Colonic mucosa (tissue), 4 donors: ENCODE measurements at regions not wholly inside any gene's neighbourhood (a gene's known extent, or its start where the extent isn't known, plus 50 kb on each side); places are given as distances from the start of the nearest gene placed in this dataset.

Source experiments
- DNase-seq: peaks from one replicate; pipeline ENCODE4 v3.0.0-alpha.2; 2020
- H3K27ac ChIP-seq: fragments of 200-600 bp; one replicate; pipeline ENCODE4 v1.8.0; 2021
- H3K27me3 ChIP-seq: fragments of 200-600 bp; one replicate; pipeline ENCODE4 v1.8.0; 2021
- H3K36me3 ChIP-seq: fragments of 200-600 bp; one replicate; pipeline ENCODE4 v1.8.0; 2021
- H3K4me1 ChIP-seq: fragments of 200-600 bp; one replicate; pipeline ENCODE4 v1.8.0; 2021; ENCODE audit warnings: mild to moderate bottlenecking
- H3K4me3 ChIP-seq: fragments of 200-600 bp; one replicate; pipeline ENCODE4 v1.8.0; 2021
- H3K9ac ChIP-seq, 2 donors: one replicate each; pipeline ENCODE4 v1.7.0; 2013; ENCODE audit warnings: control low read depth in 2 of 2, low read depth in 2 of 2, low read length in 2 of 2
- H3K9me3 ChIP-seq: fragments of 200-600 bp; one replicate; pipeline ENCODE4 v1.8.0; 2021
- intact Hi-C: fragments of 100-400 bp; cut with DNase I; formaldehyde crosslinking; loops from one replicate; pipeline ENCODE4 v1.14.1; 2022
- TF ChIP-seq, protein P1 (sequence below): fragments of 200-600 bp; IDR thresholded peaks from one replicate; pipeline ENCODE4 v1.8.0; 2022; ENCODE audit warnings: antibody characterized with exemption, mild to moderate bottlenecking
- donor health status: healthy.
- donor health status: DM: no; HTN: no; CAD: no.
- donor health status: DM: no; HTN: no; CAD: no.

DNA sequence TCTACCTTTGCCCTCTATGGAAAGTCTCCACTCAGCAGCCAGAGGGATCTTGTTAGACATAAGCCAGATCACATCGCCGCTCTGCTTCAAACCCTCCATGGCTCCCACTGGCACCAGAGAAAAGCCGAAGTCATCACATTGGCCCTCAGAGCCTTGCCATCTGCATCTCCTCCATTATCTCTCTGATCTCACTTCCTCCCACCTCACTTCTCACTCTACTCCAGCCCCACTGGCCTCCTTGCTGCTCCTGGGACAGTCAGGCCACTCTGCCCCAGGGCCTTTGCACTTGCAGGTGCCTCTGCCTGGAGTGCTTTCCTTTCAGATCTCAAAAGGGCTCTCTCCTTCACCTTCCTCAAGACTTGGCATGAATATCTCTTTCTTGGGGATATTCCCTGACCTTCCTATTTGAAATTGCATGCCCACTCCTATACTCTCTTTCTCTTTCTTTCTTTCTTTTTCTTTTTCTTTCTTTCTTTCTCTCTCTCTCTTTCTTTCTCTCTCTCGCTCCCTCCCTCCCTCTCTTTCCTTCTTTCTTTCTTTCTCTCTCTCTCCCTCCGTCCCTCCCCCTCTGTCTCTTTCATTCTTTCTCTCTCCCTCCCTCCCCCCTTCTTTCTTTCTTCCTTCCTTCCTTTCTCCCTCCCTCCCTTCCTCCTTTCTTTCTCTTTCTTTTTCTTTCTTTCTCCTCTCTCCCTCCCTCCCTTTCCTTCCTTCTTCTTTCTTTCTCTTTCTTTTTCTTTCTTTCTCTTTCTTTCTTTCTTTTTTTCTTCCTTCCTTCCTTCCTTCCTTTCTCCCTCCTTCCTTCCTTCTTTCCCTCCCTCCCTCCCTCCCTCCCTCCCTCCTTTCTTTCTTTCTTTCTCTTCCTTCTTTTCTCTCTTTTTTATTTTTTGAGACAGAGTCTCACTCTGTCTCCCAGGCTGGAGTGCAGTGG lies 96.0 kb upstream of the CASZ1 start:
- H3K36me3 ChIP-seq, result no peaks in the 10 kb centered on the region
- intact Hi-C loops, result no loop called here
- H3K4me3 ChIP-seq, result no peak overlapping the region
- TF ChIP-seq, protein P1, sequence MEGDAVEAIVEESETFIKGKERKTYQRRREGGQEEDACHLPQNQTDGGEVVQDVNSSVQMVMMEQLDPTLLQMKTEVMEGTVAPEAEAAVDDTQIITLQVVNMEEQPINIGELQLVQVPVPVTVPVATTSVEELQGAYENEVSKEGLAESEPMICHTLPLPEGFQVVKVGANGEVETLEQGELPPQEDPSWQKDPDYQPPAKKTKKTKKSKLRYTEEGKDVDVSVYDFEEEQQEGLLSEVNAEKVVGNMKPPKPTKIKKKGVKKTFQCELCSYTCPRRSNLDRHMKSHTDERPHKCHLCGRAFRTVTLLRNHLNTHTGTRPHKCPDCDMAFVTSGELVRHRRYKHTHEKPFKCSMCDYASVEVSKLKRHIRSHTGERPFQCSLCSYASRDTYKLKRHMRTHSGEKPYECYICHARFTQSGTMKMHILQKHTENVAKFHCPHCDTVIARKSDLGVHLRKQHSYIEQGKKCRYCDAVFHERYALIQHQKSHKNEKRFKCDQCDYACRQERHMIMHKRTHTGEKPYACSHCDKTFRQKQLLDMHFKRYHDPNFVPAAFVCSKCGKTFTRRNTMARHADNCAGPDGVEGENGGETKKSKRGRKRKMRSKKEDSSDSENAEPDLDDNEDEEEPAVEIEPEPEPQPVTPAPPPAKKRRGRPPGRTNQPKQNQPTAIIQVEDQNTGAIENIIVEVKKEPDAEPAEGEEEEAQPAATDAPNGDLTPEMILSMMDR, result no peak
- no peaks in the 10 kb centered on the region for H3K4me1 ChIP-seq
- no peak overlapping the region for H3K9ac ChIP-seq
- no peak overlapping the region for H3K27ac ChIP-seq
- no peak for DNase-seq
- H3K9me3 ChIP-seq, result no peaks in the 10 kb centered on the region
- H3K27me3 ChIP-seq, result peaks cover 22% of the 10 kb centered on the region

DNA sequence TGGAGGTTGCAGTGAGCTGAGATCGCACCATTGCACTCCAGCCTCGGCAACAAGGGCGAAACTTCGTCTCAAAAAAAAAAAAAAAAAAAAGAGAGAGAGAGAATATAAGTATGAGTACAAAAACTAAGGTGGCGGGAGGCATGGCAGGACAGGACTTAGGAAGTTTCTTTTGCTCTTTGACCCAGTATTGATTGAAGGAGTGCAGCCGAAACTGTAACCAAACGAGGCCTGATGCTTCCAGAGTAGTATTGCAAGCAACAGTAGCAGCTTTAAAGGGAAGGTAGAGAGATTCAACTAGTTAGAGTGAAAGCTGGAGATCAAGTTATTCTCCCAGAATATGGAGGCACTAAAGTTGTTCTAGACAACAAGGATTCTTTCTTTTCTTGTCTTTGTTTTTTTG lies 99.2 kb upstream of the CASZ1 start:
- TF ChIP-seq, protein P1, result no peak
- no peak for DNase-seq
- Histone ChIP-seq H3K9ac (no peak overlapping the region), H3K9me3 (no peaks in the 10 kb centered on the region), H3K36me3 (no peaks in the 10 kb centered on the region), H3K4me3 (no peak overlapping the region), H3K27ac (no peak overlapping the region), H3K27me3 (no peaks in the 10 kb centered on the region), H3K4me1 (no peaks in the 10 kb centered on the region)
- intact Hi-C loops, result no loop called here

DNA sequence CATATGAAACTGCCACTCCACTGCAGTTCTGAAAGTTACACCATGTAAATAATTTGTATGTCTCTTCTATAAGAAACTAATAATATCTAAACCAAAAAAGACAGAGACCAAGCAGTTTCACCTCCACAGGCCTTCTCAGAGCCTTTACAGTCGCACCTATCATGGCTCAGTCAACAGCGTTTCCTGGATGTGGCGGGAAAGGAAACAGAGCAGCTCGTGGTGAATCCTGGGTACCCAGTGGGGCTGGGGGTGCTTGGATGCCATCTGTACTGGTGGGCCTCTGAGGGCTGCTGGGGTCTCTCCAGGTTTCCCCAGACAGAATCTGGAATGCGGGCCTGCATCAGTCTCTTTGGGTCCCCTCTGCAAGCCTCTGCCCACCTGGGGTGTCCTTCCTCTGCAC lies 100.2 kb upstream of the CASZ1 start:
- H3K4me1 ChIP-seq, result no peaks in the 10 kb centered on the region
- intact Hi-C loops, result no loop called here
- H3K4me3 ChIP-seq, result no peak overlapping the region
- H3K36me3 ChIP-seq, result no peaks in the 10 kb centered on the region
- H3K9ac ChIP-seq, result no peak overlapping the region
- no peak for DNase-seq
- no peaks in the 10 kb centered on the region for H3K27me3 ChIP-seq
- H3K9me3 ChIP-seq, result no peaks in the 10 kb centered on the region
- H3K27ac ChIP-seq, result no peak overlapping the region
- TF ChIP-seq, protein P1, result no peak

DNA sequence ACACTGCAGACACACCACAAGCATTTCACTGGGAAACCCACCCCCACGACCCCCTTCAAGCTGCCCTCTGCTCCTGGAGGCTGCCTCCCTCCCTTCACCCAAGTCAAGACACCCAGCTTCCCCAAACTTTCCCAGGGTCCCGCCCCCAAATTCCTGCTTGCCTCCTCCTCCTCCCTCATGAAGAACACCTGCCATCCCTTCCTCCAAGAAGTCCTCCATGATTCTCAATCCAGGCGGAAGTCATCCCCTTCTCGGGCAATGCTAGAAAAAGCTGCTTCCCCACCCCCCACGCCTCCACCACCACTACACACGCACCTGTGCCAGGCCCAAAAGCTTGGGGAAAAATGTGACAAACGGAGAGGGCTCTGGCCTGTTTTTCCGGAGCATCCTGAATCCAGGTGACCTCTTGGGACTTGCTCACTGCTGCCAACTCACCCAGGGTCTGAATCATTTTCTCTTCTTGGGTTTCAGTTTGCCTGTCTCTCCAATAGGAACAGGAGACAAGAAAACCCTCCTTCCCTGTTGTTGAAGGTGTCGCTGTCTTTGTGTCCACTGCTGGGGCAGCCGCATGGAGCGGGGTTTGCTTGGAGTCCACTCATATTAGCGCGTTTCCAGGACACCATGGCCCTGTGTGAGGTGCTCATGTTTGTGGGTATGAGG lies 101.0 kb upstream of the CASZ1 start:
- H3K4me3 ChIP-seq, result no peak overlapping the region
- no peak for DNase-seq
- no peak overlapping the region for H3K27ac ChIP-seq
- no peak overlapping the region for H3K9ac ChIP-seq
- H3K9me3 ChIP-seq, result no peaks in the 10 kb centered on the region
- intact Hi-C loops, result no loop called here
- no peaks in the 10 kb centered on the region for H3K36me3 ChIP-seq
- no peaks in the 10 kb centered on the region for H3K27me3 ChIP-seq
- H3K4me1 ChIP-seq, result no peaks in the 10 kb centered on the region
- TF ChIP-seq, protein P1, result no peak

DNA sequence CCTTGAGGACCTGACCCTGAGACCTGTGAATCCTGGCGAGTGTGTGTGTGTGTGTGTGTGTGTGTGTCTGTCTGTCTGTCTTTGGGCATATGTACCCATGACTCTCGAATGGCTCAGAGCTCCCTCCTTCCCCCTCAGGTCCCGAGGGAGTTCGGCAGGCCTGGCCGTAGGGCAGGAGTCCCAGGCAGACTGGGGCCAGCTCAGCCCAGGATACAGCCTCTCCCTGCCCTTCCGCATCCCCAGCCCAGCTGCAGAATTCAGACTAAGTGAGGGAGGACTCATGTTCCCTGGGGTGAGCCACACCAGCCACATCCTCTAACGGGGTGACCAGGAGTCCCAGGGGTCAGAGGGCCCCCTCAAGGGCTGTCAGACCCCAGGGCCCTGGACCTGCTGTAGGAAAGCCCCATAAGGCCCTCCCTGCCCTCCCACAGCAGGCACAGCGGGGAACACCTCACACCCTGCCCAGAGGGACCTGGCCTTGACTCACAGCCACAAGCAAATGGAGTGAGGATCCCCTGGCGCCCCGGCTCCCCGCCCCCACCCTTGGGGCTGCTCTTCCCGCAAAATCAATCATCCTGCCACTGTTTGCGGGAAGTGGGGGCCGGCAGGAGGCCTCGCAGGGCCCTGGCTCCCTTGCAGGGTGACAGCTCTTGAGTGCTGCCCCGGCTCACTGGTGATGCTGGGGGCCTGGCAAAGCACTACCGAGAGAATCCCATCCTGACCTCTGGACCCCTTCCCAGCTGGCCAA lies 101.7 kb upstream of the CASZ1 start:
- intact Hi-C loops, result no loop called here
- H3K9ac ChIP-seq, result no peak overlapping the region
- H3K9me3 ChIP-seq, result no peaks in the 10 kb centered on the region
- no peaks in the 10 kb centered on the region for H3K4me1 ChIP-seq
- no peak overlapping the region for H3K27ac ChIP-seq
- no peaks in the 10 kb centered on the region for H3K27me3 ChIP-seq
- H3K36me3 ChIP-seq, result no peaks in the 10 kb centered on the region
- TF ChIP-seq, protein P1, result no peak
- H3K4me3 ChIP-seq, result no peak overlapping the region
- DNase-seq, result no peak
